ENCODE measurements at regions not wholly inside any gene's neighbourhood (a gene's known extent, or its start where the extent isn't known, plus 50 kb on each side); places are given as distances from the start of the nearest gene placed in this dataset.
"Not testable (repeated sequence)": the region's sequence is repeated elsewhere in the genome, so short reads cannot be mapped to it uniquely, and the experiment has no call there.

GRCh38 chrX:555725-556666, 74.6 kb upstream of the SHOX start:
- Histone ChIP-seq H2BK120ac (ENCODE audit: low read depth, low read length, poor library complexity, severe bottlenecking) (no peak overlapping the region), H4K91ac (ENCODE audit: insufficient read length, low read depth, low read length) (no peak overlapping the region), H3K23ac (ENCODE audit: insufficient read length, low read depth, low read length) (no peak overlapping the region), H2BK20ac (ENCODE audit: low read depth, low read length, poor library complexity, severe bottlenecking) (no peak overlapping the region), H2AFZ (ENCODE audit: low read length) (no peak overlapping the region), H3K27ac (ENCODE audit: insufficient read length, low read depth, low read length) (no peak overlapping the region), H3K23me2 (ENCODE audit: insufficient read length, low read depth, low read length, poor library complexity, severe bottlenecking) (no peaks in the 10 kb centered on the region), H2BK5ac (ENCODE audit: insufficient read length, low read length) (no peak overlapping the region), H3K4ac (ENCODE audit: low read depth, low read length) (no peak overlapping the region), H3K56ac (ENCODE audit: insufficient read length, low read depth, low read length) (no peak overlapping the region), H3K9ac (ENCODE audit: extremely low read depth, insufficient read length, low read length) (no peak overlapping the region), H3K79me1 (ENCODE audit: insufficient read depth, low read depth, low read length, poor library complexity, severe bottlenecking) (no peaks in the 10 kb centered on the region), H4K8ac (replicated peaks; ENCODE audit: insufficient read length, low read depth, low read length) (no peak overlapping the region), H4K5ac (ENCODE audit: insufficient read length, low read depth, low read length) (no peak overlapping the region), H3K14ac (ENCODE audit: insufficient read depth, low read length) (no peak overlapping the region; the same call in 1 of the 2 replicates), H2AK5ac (ENCODE audit: insufficient read length, low read length) (no peak overlapping the region), H3K4me2 (ENCODE audit: insufficient read depth, insufficient read length, low read length) (no peak overlapping the region), H3K27me3 (ENCODE audit: insufficient read depth, low read length) (no peaks in the 10 kb centered on the region), H3K9me3 (ENCODE audit: control insufficient read depth, low read depth, low read length) (no peaks in the 10 kb centered on the region), H2BK12ac (ENCODE audit: insufficient read length, low read depth, low read length) (no peak overlapping the region), H3K79me2 (ENCODE audit: insufficient read depth, low read length) (no peaks in the 10 kb centered on the region), H2BK15ac (ENCODE audit: low read depth, low read length) (no peak overlapping the region), H4K20me1 (ENCODE audit: control insufficient read depth, insufficient read depth, insufficient read length) (no peaks in the 10 kb centered on the region), H3K18ac (ENCODE audit: insufficient read length, low read depth, low read length) (no peak overlapping the region), H3K4me1 (ENCODE audit: insufficient read depth, low read length) (no peaks in the 10 kb centered on the region), H3T11ph (ENCODE audit: low read length) (no peak overlapping the region)
- H3K4me1 Mint-ChIP-seq: peaks cover 0 to 3% of the 10 kb centered on the region in 2 experiments; a peak in 1 of 4 replicates
- DNase-seq: no peak
- H3K27me3 Mint-ChIP-seq (ENCODE audit: low read depth): peaks cover 10% of the 10 kb centered on the region
- H3K27ac Mint-ChIP-seq: no peak overlapping the region; a peak in 1 of 7 replicates
- no peak for TF ChIP-seq CTCF (conservative IDR thresholded peaks at IDR 0.05)
- H3K9me3 Mint-ChIP-seq: no peaks in the 10 kb centered on the region; a peak in 1 of 5 replicates
- no peak overlapping the region for H3K4me3 Mint-ChIP-seq
- WGBS (ENCODE audit: extremely low coverage, insufficient read length, low lambda C conversion rate): no CpG with 5 or more reads among the region's 37 CpGs
- no peaks in the 10 kb centered on the region for H3K36me3 Mint-ChIP-seq (ENCODE audit: insufficient read depth in 1 of 3, low read depth in 3 of 3)

- H2BK120ac ChIP-seq (ENCODE audit: low read depth, low read length, poor library complexity, severe bottlenecking); H3K79me1 ChIP-seq (ENCODE audit: insufficient read depth, low read depth, low read length, poor library complexity, severe bottlenecking); H2AFZ ChIP-seq (ENCODE audit: low read length); H3K9me3 ChIP-seq (ENCODE audit: control insufficient read depth, low read depth, low read length); H4K20me1 ChIP-seq (ENCODE audit: control insufficient read depth, insufficient read depth, insufficient read length); H2BK5ac ChIP-seq (ENCODE audit: insufficient read length, low read length); H3K27me3 ChIP-seq (ENCODE audit: insufficient read depth, low read length); H3K23ac ChIP-seq (ENCODE audit: insufficient read length, low read depth, low read length); H3K56ac ChIP-seq (ENCODE audit: insufficient read length, low read depth, low read length); H3K14ac ChIP-seq (ENCODE audit: insufficient read depth, low read length); H2BK20ac ChIP-seq (ENCODE audit: low read depth, low read length, poor library complexity, severe bottlenecking); H3T11ph ChIP-seq (ENCODE audit: low read length); H4K91ac ChIP-seq (ENCODE audit: insufficient read length, low read depth, low read length); H3K4me1 ChIP-seq (ENCODE audit: insufficient read depth, low read length); H3K27ac Mint-ChIP-seq; H3K36me3 Mint-ChIP-seq (ENCODE audit: insufficient read depth in 1 of 3, low read depth in 3 of 3); H3K18ac ChIP-seq (ENCODE audit: insufficient read length, low read depth, low read length); H2AK5ac ChIP-seq (ENCODE audit: insufficient read length, low read length); H3K23me2 ChIP-seq (ENCODE audit: insufficient read length, low read depth, low read length, poor library complexity, severe bottlenecking); H3K4me1 Mint-ChIP-seq; H3K4me2 ChIP-seq (ENCODE audit: insufficient read depth, insufficient read length, low read length); H3K4me3 Mint-ChIP-seq; DNase-seq; H4K5ac ChIP-seq (ENCODE audit: insufficient read length, low read depth, low read length); H4K8ac ChIP-seq (replicated peaks; ENCODE audit: insufficient read length, low read depth, low read length); H2BK15ac ChIP-seq (ENCODE audit: low read depth, low read length); H3K79me2 ChIP-seq (ENCODE audit: insufficient read depth, low read length); H3K9ac ChIP-seq (ENCODE audit: extremely low read depth, insufficient read length, low read length); H2BK12ac ChIP-seq (ENCODE audit: insufficient read length, low read depth, low read length); H3K4ac ChIP-seq (ENCODE audit: low read depth, low read length); H3K27ac ChIP-seq (ENCODE audit: insufficient read length, low read depth, low read length); H3K9me3 Mint-ChIP-seq: not testable (repeated sequence)
- no CpG with 5 or more reads among the region's 21 CpGs for whole genome bisulfite sequencing (ENCODE audit: extremely low coverage, insufficient read length, low lambda C conversion rate)
- H3K27me3 Mint-ChIP-seq (ENCODE audit: low read depth): peaks cover 10% of the 10 kb centered on the region
Observed at GRCh38 chrX:557601-558000, 73.0 kb upstream of the SHOX start.
